ENCODE measurements at regions not wholly inside any gene's neighbourhood (a gene's known extent, or its start where the extent isn't known, plus 50 kb on each side); places are given as distances from the start of the nearest gene placed in this dataset.

DNA sequence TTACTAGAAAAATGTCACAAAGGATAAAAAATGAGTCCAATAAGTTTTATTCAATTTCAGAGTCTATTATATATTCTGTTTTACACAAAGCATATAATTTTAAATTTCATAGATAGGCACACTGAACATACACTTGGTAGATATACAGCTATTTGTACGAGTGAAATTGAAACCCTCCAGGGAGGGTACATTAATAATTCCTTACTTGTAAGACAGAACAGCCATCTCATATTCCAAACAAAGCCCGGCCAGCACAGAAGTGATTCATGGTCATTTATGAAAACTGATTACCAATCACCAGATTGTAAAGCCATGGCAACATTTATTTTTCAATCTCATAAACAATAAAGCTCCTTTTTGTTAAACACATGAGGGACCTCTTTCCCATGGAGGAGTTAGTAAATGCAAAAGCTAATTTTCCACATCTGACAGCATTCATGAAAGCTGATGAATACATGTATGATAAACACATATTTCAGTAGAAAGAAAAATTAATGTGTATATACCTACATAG is 190.6 kb downstream of the TDRD15 start:
- H3K27me3 Mint-ChIP-seq (ENCODE audit: insufficient read depth, low read depth), result peaks cover 5% of the 10 kb centered on the region
- H3K79me2 ChIP-seq (ENCODE audit: low read depth), result no peaks in the 10 kb centered on the region
- no peak for TF ChIP-seq EZH2phosphoT487 (IDR thresholded peaks at IDR 0.05)
- no peak for TF ChIP-seq EZH2 (IDR thresholded peaks at IDR 0.05)
- TF ChIP-seq, protein P1, sequence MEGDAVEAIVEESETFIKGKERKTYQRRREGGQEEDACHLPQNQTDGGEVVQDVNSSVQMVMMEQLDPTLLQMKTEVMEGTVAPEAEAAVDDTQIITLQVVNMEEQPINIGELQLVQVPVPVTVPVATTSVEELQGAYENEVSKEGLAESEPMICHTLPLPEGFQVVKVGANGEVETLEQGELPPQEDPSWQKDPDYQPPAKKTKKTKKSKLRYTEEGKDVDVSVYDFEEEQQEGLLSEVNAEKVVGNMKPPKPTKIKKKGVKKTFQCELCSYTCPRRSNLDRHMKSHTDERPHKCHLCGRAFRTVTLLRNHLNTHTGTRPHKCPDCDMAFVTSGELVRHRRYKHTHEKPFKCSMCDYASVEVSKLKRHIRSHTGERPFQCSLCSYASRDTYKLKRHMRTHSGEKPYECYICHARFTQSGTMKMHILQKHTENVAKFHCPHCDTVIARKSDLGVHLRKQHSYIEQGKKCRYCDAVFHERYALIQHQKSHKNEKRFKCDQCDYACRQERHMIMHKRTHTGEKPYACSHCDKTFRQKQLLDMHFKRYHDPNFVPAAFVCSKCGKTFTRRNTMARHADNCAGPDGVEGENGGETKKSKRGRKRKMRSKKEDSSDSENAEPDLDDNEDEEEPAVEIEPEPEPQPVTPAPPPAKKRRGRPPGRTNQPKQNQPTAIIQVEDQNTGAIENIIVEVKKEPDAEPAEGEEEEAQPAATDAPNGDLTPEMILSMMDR (IDR thresholded peaks at IDR 0.05), result no peak
- no peak overlapping the region for H3K4me3 Mint-ChIP-seq
- no peaks in the 10 kb centered on the region for H3K9me3 Mint-ChIP-seq
- no peak overlapping the region for H3K9ac ChIP-seq
- H3K36me3 ChIP-seq, result no peaks in the 10 kb centered on the region
- H3K4me3 ChIP-seq, result no peak overlapping the region
- no peak overlapping the region for H2AFZ ChIP-seq (replicated peaks)
- no peak overlapping the region for H3K27ac Mint-ChIP-seq
- H3K4me2 ChIP-seq, result no peak overlapping the region
- no peaks in the 10 kb centered on the region for H4K20me1 ChIP-seq (ENCODE audit: low read depth)
- H3K36me3 Mint-ChIP-seq, result no peaks in the 10 kb centered on the region
- H3K4me1 ChIP-seq, result peaks cover 6% of the 10 kb centered on the region
- no peak overlapping the region for H3K27ac ChIP-seq
- no peaks in the 10 kb centered on the region for H3F3A ChIP-seq (ENCODE audit: low read depth)
- peaks cover 6% of the 10 kb centered on the region for H3K4me1 Mint-ChIP-seq
- no peak for DNase-seq (ENCODE audit: low spot score)
- H3K9me3 ChIP-seq (ENCODE audit: low read depth), result no peaks in the 10 kb centered on the region
- no peaks in the 10 kb centered on the region for H3K27me3 ChIP-seq

DNA sequence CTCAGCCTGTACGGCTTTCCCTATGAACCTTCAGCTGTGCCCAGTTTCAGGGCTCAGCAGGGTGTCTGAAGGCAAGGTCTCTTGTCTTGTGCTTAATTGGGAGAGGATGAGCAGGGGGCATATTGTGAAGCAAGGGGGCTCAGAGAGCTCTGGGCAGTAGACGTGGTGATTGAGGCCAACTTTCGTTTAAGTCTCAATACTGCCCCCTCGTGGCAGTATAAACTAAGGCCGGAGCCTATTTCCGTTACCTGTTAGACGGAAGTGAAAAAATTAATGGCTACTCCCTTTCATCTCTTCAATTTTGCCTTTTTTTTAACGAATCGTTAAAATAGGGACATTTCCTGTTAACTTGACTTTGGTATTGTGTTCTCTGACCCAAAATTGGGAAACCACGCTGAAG is 193.4 kb downstream of the TDRD15 start:
- H3K36me3 ChIP-seq, result no peaks in the 10 kb centered on the region
- Mint-ChIP-seq H3K4me1 (peaks cover 11% of the 10 kb centered on the region), H3K27ac (no peak overlapping the region), H3K36me3 (no peaks in the 10 kb centered on the region), H3K27me3 (ENCODE audit: insufficient read depth, low read depth) (peaks cover 4% of the 10 kb centered on the region), H3K4me3 (no peak overlapping the region), H3K9me3 (peaks cover 2% of the 10 kb centered on the region)
- H3K79me2 ChIP-seq (ENCODE audit: low read depth), result no peaks in the 10 kb centered on the region
- peak overlapping the region; percentile 18 for H2AFZ ChIP-seq (replicated peaks)
- H3K27ac ChIP-seq, result no peak overlapping the region
- H3K4me3 ChIP-seq, result no peak overlapping the region
- no peak overlapping the region for H3K4me2 ChIP-seq
- H3K27me3 ChIP-seq, result no peaks in the 10 kb centered on the region
- peaks cover 6% of the 10 kb centered on the region for H3K4me1 ChIP-seq
- no peaks in the 10 kb centered on the region for H3F3A ChIP-seq (ENCODE audit: low read depth)
- H3K9ac ChIP-seq, result no peak overlapping the region
- TF ChIP-seq, protein P1 (IDR thresholded peaks at IDR 0.05), result peak; percentile 82
- no peak for TF ChIP-seq EZH2phosphoT487 (IDR thresholded peaks at IDR 0.05)
- H3K9me3 ChIP-seq (ENCODE audit: low read depth), result no peaks in the 10 kb centered on the region
- no peaks in the 10 kb centered on the region for H4K20me1 ChIP-seq (ENCODE audit: low read depth)
- peak; percentile 86 for DNase-seq (ENCODE audit: low spot score)

DNA sequence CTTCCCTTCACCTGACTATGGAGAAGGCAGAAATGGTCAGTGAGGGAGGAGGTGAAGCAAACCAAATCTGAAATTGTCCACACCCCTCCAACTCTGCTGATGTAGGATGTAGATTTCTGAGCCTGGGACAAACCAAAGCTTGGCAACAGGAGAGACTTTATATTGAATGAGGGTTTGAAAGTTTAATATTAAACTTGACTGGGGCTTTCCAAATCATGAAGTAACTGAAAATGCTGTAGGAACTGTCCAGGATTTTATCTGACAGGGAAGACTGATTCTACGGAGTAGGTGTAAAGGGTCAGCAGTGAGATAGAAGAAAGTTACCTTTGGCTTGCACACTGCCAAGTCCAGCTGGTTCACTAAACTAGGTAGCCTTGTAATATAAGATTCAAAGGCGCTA is 194.5 kb downstream of the TDRD15 start:
- H3K9me3 ChIP-seq (ENCODE audit: low read depth), result no peaks in the 10 kb centered on the region
- TF ChIP-seq EZH2 (IDR thresholded peaks at IDR 0.05) (no peak), EZH2phosphoT487 (IDR thresholded peaks at IDR 0.05) (no peak)
- TF ChIP-seq, protein P1 (IDR thresholded peaks at IDR 0.05), result no peak
- H4K20me1 ChIP-seq (ENCODE audit: low read depth), result no peaks in the 10 kb centered on the region
- H3K4me3 ChIP-seq, result no peak overlapping the region
- H3K36me3 ChIP-seq, result no peaks in the 10 kb centered on the region
- no peak overlapping the region for H3K9ac ChIP-seq
- Mint-ChIP-seq H3K4me1 (peaks cover 11% of the 10 kb centered on the region), H3K36me3 (no peaks in the 10 kb centered on the region), H3K27me3 (ENCODE audit: insufficient read depth, low read depth) (peaks cover 4% of the 10 kb centered on the region), H3K4me3 (no peak overlapping the region), H3K27ac (no peak overlapping the region), H3K9me3 (peaks cover 2% of the 10 kb centered on the region)
- no peaks in the 10 kb centered on the region for H3F3A ChIP-seq (ENCODE audit: low read depth)
- H3K27ac ChIP-seq, result no peak overlapping the region
- no peak overlapping the region for H2AFZ ChIP-seq (replicated peaks)
- DNase-seq (ENCODE audit: low spot score), result no peak
- no peaks in the 10 kb centered on the region for H3K27me3 ChIP-seq
- H3K4me1 ChIP-seq, result peaks cover 6% of the 10 kb centered on the region
- H3K79me2 ChIP-seq (ENCODE audit: low read depth), result no peaks in the 10 kb centered on the region
- H3K4me2 ChIP-seq, result no peak overlapping the region
